K562 (cell line): ENCODE measurements at regions not wholly inside any gene's neighbourhood (a gene's known extent, or its start where the extent isn't known, plus 50 kb on each side); places are given as distances from the start of the nearest gene placed in this dataset.

ENCODE experiments used
- ATAC-seq: fragments of 200-7000 bp; cut with Tn5 transposase; 3 replicates; pipeline ENCODE4 v1.9.1; 2020; ENCODE audit warnings: moderate library complexity
- BruUV-seq: library from RNA; stranded (reverse); fragments of 400-500 nt; replicated peaks from 2 replicates; lab custom pipeline; 2021; lab: Mats Ljungman, UMichigan
- CTCF ChIA-PET: fragments of 300-600 bp; formaldehyde crosslinking; extraction: SDS; loops from one replicate; lab custom pipeline; 2021; ENCODE audit warnings: low intra/inter-chr PET ratio; lab: Yijun Ruan, JAX
- POLR2A ChIA-PET: fragments of 300-600, 350-650 bp; sonication (Branson Sonifier 250); formaldehyde crosslinking; extraction: SDS; loops from one replicate; lab custom pipeline; 2021; ENCODE audit warnings: antibody characterized with exemption, inconsistent platforms; lab: Yijun Ruan, JAX
- DNase-seq, 4 experiments: peaks; one replicate each; pipeline versions ENCODE4 v3.0.0 to v3.0.0-alpha.2; 2011 to 2018; ENCODE audit warnings: low spot score in 3 of 4, mixed read lengths in 3 of 4; ENCODE audit errors: extremely low read depth in 1 of 4
- FAIRE-seq: peaks from 2 replicates; lab custom pipeline; 2011; peaks lifted over from hg19 to GRCh38; lab: Jason Lieb, UNC
- H2AFZ ChIP-seq: 2 replicates; pipeline ENCODE4 v1.6.0; 2011; ENCODE audit warnings: low read depth, low read length, control low read depth, inconsistent platforms
- H3K27ac ChIP-seq: fragments of 200-600 bp; 3 replicates; pipeline ENCODE4 v1.8.0; 2011; ENCODE audit warnings: low read depth, mild to moderate bottlenecking, control low read depth, inconsistent platforms, low read length, moderate library complexity, mixed read lengths; ENCODE audit errors: extremely low read depth
- H3K27me3 ChIP-seq, 2 experiments: fragments of 300-600 bp in 1 of 2; 2 replicates in 1 of 2; 3 replicates in 1 of 2; pipeline versions ENCODE4 v1.6.0 to v1.8.0; 2011; ENCODE audit warnings: inconsistent platforms in 2 of 2, low read length in 2 of 2, mild to moderate bottlenecking in 1 of 2, mixed read lengths in 1 of 2, moderate library complexity in 1 of 2; ENCODE audit not compliant: control insufficient read depth in 2 of 2, insufficient read depth in 2 of 2
- H3K36me3 ChIP-seq: fragments of 300-600 bp; 3 replicates; pipeline ENCODE4 v1.8.0; 2011; ENCODE audit warnings: mild to moderate bottlenecking, low read length, inconsistent platforms; ENCODE audit not compliant: control insufficient read depth, insufficient read depth
- H3K4me1 ChIP-seq, 2 experiments: fragments of 200-600 bp in 1 of 2; replicated peaks in 1 of 2; 2 replicates in 1 of 2; 3 replicates in 1 of 2; pipeline versions ENCODE4 v1.5.1 to v1.8.0; 2011; ENCODE audit warnings: inconsistent platforms in 2 of 2, low read length in 2 of 2, mild to moderate bottlenecking in 1 of 2, mixed read lengths in 1 of 2, moderate library complexity in 1 of 2; ENCODE audit not compliant: control insufficient read depth in 2 of 2, insufficient read depth in 2 of 2
- H3K4me2 ChIP-seq: 2 replicates; pipeline ENCODE4 v1.6.1; 2011; ENCODE audit warnings: low read length, control low read depth, inconsistent platforms, mixed read lengths; ENCODE audit not compliant: insufficient read depth
- H3K4me3 ChIP-seq: fragments of 200-600 bp; sonication (generic), shearing (Covaris generic); 2 replicates; pipeline ENCODE4 v1.5.1; 2016; ENCODE audit warnings: control low read depth, inconsistent platforms
- H3K79me2 ChIP-seq: fragments of 200-600 bp; 3 replicates; pipeline ENCODE4 v1.8.0; 2011; ENCODE audit warnings: low read length, inconsistent platforms; ENCODE audit not compliant: control insufficient read depth, insufficient read depth
- H3K9ac ChIP-seq, 2 experiments: 2 replicates each; pipeline versions ENCODE4 v1.6.0 to v1.6.1; 2011; ENCODE audit warnings: low read depth in 2 of 2, low read length in 2 of 2, control low read depth in 1 of 2, inconsistent platforms in 1 of 2, mild to moderate bottlenecking in 1 of 2, mixed read lengths in 1 of 2; ENCODE audit not compliant: insufficient read depth in 1 of 2
- H3K9me1 ChIP-seq: one replicate; pipeline ENCODE4 v1.6.0; 2011; ENCODE audit warnings: inconsistent platforms, mild to moderate bottlenecking, low read length, moderate library complexity; ENCODE audit not compliant: control insufficient read depth, insufficient read depth
- H3K9me3 ChIP-seq: replicated peaks from 2 replicates; pipeline ENCODE4 v1.5.1; 2011; ENCODE audit warnings: low read depth, low read length, inconsistent platforms; ENCODE audit not compliant: control insufficient read depth, insufficient read depth
- H4K20me1 ChIP-seq: replicated peaks from 2 replicates; pipeline ENCODE4 v1.6.1; 2011; ENCODE audit warnings: low read length, inconsistent platforms, mixed read lengths; ENCODE audit not compliant: control insufficient read depth, insufficient read depth
- ARNT ChIP-seq, 2 experiments: fragments of 450-650 bp; IDR thresholded peaks; 2 replicates each; pipeline ENCODE4 v1.6.1; 2016; ENCODE audit warnings: mild to moderate bottlenecking in 1 of 2
- CREB5 ChIP-seq: fragments of 250-450 bp; sonication (Bioruptor Pico); IDR thresholded peaks from 2 replicates; pipeline ENCODE4 v1.5.0; 2020; ENCODE audit warnings: mild to moderate bottlenecking
- ZBTB17 ChIP-seq: fragments of 450-650 bp; formaldehyde crosslinking; IDR thresholded peaks from 2 replicates; pipeline ENCODE4 v1.4.0; 2020; ENCODE audit warnings: mild to moderate bottlenecking
- WGBS: fragments of 100-300 bp; shearing (Covaris generic); methylation state at CpG from one replicate; pipeline ENCODE4 v1.1.6; 2016; ENCODE audit warnings: low coverage, mixed read lengths; ENCODE audit not compliant: insufficient coverage; ENCODE audit errors: missing lambda C conversion rate; 5-methylcytosine and 5-hydroxymethylcytosine counted together
- in situ Hi-C: fragments of 300-500 bp; cut with MboI; formaldehyde crosslinking; loops from 4 replicates; pipeline ENCODE4 v1.15.0; 2018; ENCODE audit warnings: inconsistent platforms, mixed read lengths
- intact Hi-C: fragments of 100-400 bp; cut with micrococcal nuclease; formaldehyde crosslinking; loops from 2 replicates; pipeline ENCODE4 v1.14.2; 2022
- TF ChIP-seq, protein P1 (sequence below): fragments of 250-450 bp; sonication (Bioruptor Pico); IDR thresholded peaks from 2 replicates; pipeline ENCODE4 v1.5.1; 2021; ENCODE audit warnings: mild to moderate bottlenecking

GRCh38 chr5:54620141-54620933 lies 102.8 kb downstream of the SNX18 start:
- Histone ChIP-seq H3K4me2 (no peak overlapping the region), H3K27ac (no peak overlapping the region), H3K4me3 (no peak overlapping the region), H3K4me1 (no peaks in the 10 kb centered on the region), H4K20me1 (no peaks in the 10 kb centered on the region), H3K27me3 (peaks cover 4 to 13% of the 10 kb centered on the region in 2 experiments; a peak in 2 of 5 replicates), H3K9me3 (no peaks in the 10 kb centered on the region), H3K79me2 (no peaks in the 10 kb centered on the region), H3K9me1 (no peaks in the 10 kb centered on the region), H3K9ac (no peak overlapping the region), H3K36me3 (no peaks in the 10 kb centered on the region), H2AFZ (no peak overlapping the region)
- no TSS peak for BruUV-seq
- FAIRE-seq = no peak
- in situ Hi-C loops (no loop called here), intact Hi-C loops (loop anchor here (10.0 kb wide), 1 partner anchor 106 kb away; the partner anchor contains the start of gene SNX18)
- WGBS = 0% methylated on average over 3 of the region's 3 CpGs
- TF ChIP-seq ZBTB17 (CRISPR knock-in tag) (no peak), ARNT (IDR thresholded peaks at IDR 0.05) (no peak), CREB5 (no peak)
- TF ChIP-seq, protein P1, sequence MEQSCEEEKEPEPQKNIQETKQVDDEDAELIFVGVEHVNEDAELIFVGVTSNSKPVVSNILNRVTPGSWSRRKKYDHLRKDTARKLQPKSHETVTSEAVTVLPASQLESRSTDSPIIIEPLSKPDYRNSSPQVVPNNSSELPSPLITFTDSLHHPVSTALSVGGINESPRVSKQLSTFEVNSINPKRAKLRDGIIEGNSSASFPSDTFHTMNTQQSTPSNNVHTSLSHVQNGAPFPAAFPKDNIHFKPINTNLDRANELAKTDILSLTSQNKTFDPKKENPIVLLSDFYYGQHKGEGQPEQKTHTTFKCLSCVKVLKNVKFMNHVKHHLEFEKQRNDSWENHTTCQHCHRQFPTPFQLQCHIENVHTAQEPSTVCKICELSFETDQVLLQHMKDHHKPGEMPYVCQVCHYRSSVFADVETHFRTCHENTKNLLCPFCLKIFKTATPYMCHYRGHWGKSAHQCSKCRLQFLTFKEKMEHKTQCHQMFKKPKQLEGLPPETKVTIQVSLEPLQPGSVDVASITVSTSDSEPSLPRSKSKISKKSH (CRISPR knock-in tag) = no peak
- ATAC-seq = no peak
- ChIA-PET POLR2A (no interaction called here), CTCF (no interaction called here)
- DNase-seq = no peak
